H1 (cell line): ENCODE measurements at regions not wholly inside any gene's neighbourhood (a gene's known extent, or its start where the extent isn't known, plus 50 kb on each side); places are given as distances from the start of the nearest gene placed in this dataset.

Source experiments
- CTCF ChIA-PET: fragments of 300-600 bp; sonication (Branson Sonifier 250); formaldehyde crosslinking; loops from one replicate; lab custom pipeline; 2021; ENCODE audit not compliant: partially characterized antibody; lab: Charles Lee
- POLR2A ChIA-PET: fragments of 300-600 bp; sonication (Branson Sonifier 250); formaldehyde crosslinking; loops from one replicate; lab custom pipeline; 2021; ENCODE audit warnings: inconsistent platforms; ENCODE audit not compliant: partially characterized antibody; lab: Charles Lee
- DNase-seq, 2 experiments: peaks; one replicate each; pipeline versions ENCODE4 v3.0.0 to v3.0.0-alpha.2; 2010 to 2022; ENCODE audit warnings: low spot score in 2 of 2, low read depth in 1 of 2, mixed read lengths in 1 of 2
- FAIRE-seq: peaks from 2 replicates; lab custom pipeline; 2011; peaks lifted over from hg19 to GRCh38; lab: Jason Lieb, UNC
- H2AFZ ChIP-seq: 2 replicates; pipeline ENCODE4 v1.8.1; 2012; ENCODE audit warnings: low read length, inconsistent platforms
- H2AK5ac ChIP-seq: 2 replicates; pipeline ENCODE4 v1.6.1; 2013; ENCODE audit warnings: low read depth, low read length
- H2BK120ac ChIP-seq: replicated peaks from 2 replicates; pipeline ENCODE3; 2013; ENCODE audit warnings: low read depth, low read length, inconsistent platforms
- H2BK12ac ChIP-seq: 2 replicates; pipeline ENCODE4 v1.6.1; 2013; ENCODE audit warnings: low read depth, low read length
- H2BK15ac ChIP-seq: 2 replicates; pipeline ENCODE4 v1.6.1; 2013; ENCODE audit warnings: low read length
- H2BK20ac ChIP-seq: 2 replicates; pipeline ENCODE4 v1.6.1; 2013; ENCODE audit warnings: low read length
- H2BK5ac ChIP-seq: 2 replicates; pipeline ENCODE4 v1.6.1; 2013; ENCODE audit warnings: low read depth, low read length
- H3K14ac ChIP-seq: 2 replicates; pipeline ENCODE4 v1.6.1; 2013; ENCODE audit warnings: inconsistent platforms; ENCODE audit not compliant: insufficient read length
- H3K18ac ChIP-seq: 2 replicates; pipeline ENCODE4 v1.6.1; 2013; ENCODE audit warnings: low read length; ENCODE audit errors: extremely low read depth
- H3K23ac ChIP-seq: 2 replicates; pipeline ENCODE4 v1.6.1; 2013; ENCODE audit warnings: inconsistent platforms; ENCODE audit not compliant: insufficient read length
- H3K23me2 ChIP-seq: 2 replicates; pipeline ENCODE4 v1.6.1; 2013; ENCODE audit warnings: low read depth, low read length
- H3K27ac ChIP-seq: 2 replicates; pipeline ENCODE4 v1.6.1; 2011; ENCODE audit warnings: low read depth, low read length, inconsistent platforms
- H3K27me3 ChIP-seq, 4 experiments: replicated peaks in 1 of 4; 1 replicate in 1 of 4; 2 replicates in 3 of 4; pipeline versions ENCODE4 v1.6.1 to v1.8.1; 2011 to 2013; ENCODE audit warnings: low read length in 3 of 4, mild to moderate bottlenecking in 3 of 4, inconsistent platforms in 2 of 4, mixed read lengths in 2 of 4, moderate library complexity in 1 of 4; ENCODE audit not compliant: control insufficient read depth in 3 of 4, insufficient read depth in 3 of 4; ENCODE audit errors: extremely low read depth in 1 of 4
- H3K36me3 ChIP-seq, 4 experiments: 2 replicates each; pipeline versions ENCODE4 v1.6.1 to v1.8.1; 2011 to 2013; ENCODE audit warnings: mild to moderate bottlenecking in 4 of 4, low read length in 3 of 4, moderate library complexity in 2 of 4, control low read depth in 1 of 4, inconsistent platforms in 1 of 4; ENCODE audit not compliant: insufficient read depth in 4 of 4, control insufficient read depth in 2 of 4
- H3K4ac ChIP-seq: replicated peaks from 2 replicates; pipeline ENCODE3; 2013; ENCODE audit warnings: low read length, low read depth, mixed read lengths, inconsistent platforms; ENCODE audit not compliant: insufficient read length
- H3K4me1 ChIP-seq, 4 experiments: replicated peaks in 1 of 4; 1 replicate in 1 of 4; 2 replicates in 3 of 4; pipeline versions ENCODE4 v1.6.1 to v1.8.1; 2011 to 2013; ENCODE audit warnings: low read length in 3 of 4, inconsistent platforms in 2 of 4, mixed read lengths in 1 of 4; ENCODE audit not compliant: insufficient read depth in 4 of 4, control insufficient read depth in 3 of 4
- H3K4me2 ChIP-seq, 2 experiments: 2 replicates each; pipeline versions ENCODE4 v1.6.1 to v1.8.1; 2011 to 2013; ENCODE audit warnings: low read depth in 2 of 2, low read length in 2 of 2, control low read depth in 1 of 2, inconsistent platforms in 1 of 2, mild to moderate bottlenecking in 1 of 2; ENCODE audit not compliant: insufficient read depth in 1 of 2
- H3K4me3 ChIP-seq, 4 experiments: fragments of 200-600, 300-600 bp in 1 of 4; sonication (generic), shearing (Covaris generic), sonication (Bioruptor Twin) in 1 of 4; 2 replicates each; pipeline versions ENCODE4 v1.5.1 to v1.8.1; 2011 to 2016; ENCODE audit warnings: low read length in 4 of 4, low read depth in 3 of 4, control low read depth in 2 of 4, inconsistent platforms in 2 of 4, mild to moderate bottlenecking in 2 of 4, mixed read lengths in 1 of 4, moderate library complexity in 1 of 4; ENCODE audit not compliant: insufficient read depth in 2 of 4; ENCODE audit errors: extremely low read depth in 1 of 4
- H3K56ac ChIP-seq: replicated peaks from 2 replicates; pipeline ENCODE3; 2013; ENCODE audit warnings: low read depth, mild to moderate bottlenecking, mixed read lengths, low read length, inconsistent platforms; ENCODE audit not compliant: insufficient read length
- H3K79me1 ChIP-seq: 2 replicates; pipeline ENCODE4 v1.6.1; 2013; ENCODE audit warnings: low read depth, low read length, control low read depth
- H3K79me2 ChIP-seq, 2 experiments: 2 replicates each; pipeline versions ENCODE4 v1.6.1 to v1.8.1; 2012 to 2013; ENCODE audit warnings: low read length in 2 of 2, mild to moderate bottlenecking in 2 of 2, inconsistent platforms in 1 of 2; ENCODE audit not compliant: insufficient read depth in 2 of 2, control insufficient read depth in 1 of 2
- H3K9ac ChIP-seq, 4 experiments: replicated peaks in 1 of 4; 1 replicate in 1 of 4; 2 replicates in 3 of 4; pipeline versions ENCODE4 v1.6.1 to v1.8.1; 2011 to 2013; ENCODE audit warnings: low read depth in 3 of 4, low read length in 3 of 4, control low read depth in 2 of 4, mild to moderate bottlenecking in 2 of 4, moderate library complexity in 2 of 4, inconsistent platforms in 1 of 4; ENCODE audit errors: extremely low read depth in 1 of 4
- H3K9me3 ChIP-seq, 2 experiments: 2 replicates each; pipeline versions ENCODE4 v1.6.1 to v1.8.1; 2012 to 2013; ENCODE audit warnings: mild to moderate bottlenecking in 2 of 2, moderate library complexity in 2 of 2, control low read depth in 1 of 2, inconsistent platforms in 1 of 2, low read depth in 1 of 2, low read length in 1 of 2, mixed read lengths in 1 of 2; ENCODE audit not compliant: insufficient read depth in 2 of 2
- H4K20me1 ChIP-seq, 2 experiments: replicated peaks in 1 of 2; 2 replicates each; pipeline versions ENCODE3 to v1.8.1; 2011 to 2013; ENCODE audit warnings: inconsistent platforms in 2 of 2, low read length in 2 of 2, mild to moderate bottlenecking in 1 of 2; ENCODE audit not compliant: insufficient read depth in 2 of 2, control insufficient read depth in 1 of 2
- H4K5ac ChIP-seq: 2 replicates; pipeline ENCODE4 v1.6.1; 2013; ENCODE audit warnings: low read length, low read depth, mixed read lengths, inconsistent platforms; ENCODE audit not compliant: insufficient read length
- H4K8ac ChIP-seq: 2 replicates; pipeline ENCODE4 v1.8.0; 2013; ENCODE audit warnings: mild to moderate bottlenecking, moderate library complexity, low read length, inconsistent platforms; ENCODE audit not compliant: insufficient read depth; ENCODE audit errors: extremely low read depth
- H4K91ac ChIP-seq: replicated peaks from 2 replicates; pipeline ENCODE3; 2013; ENCODE audit warnings: low read length, mixed read lengths, inconsistent platforms; ENCODE audit not compliant: insufficient read length
- BCL11A ChIP-seq, 2 experiments: IDR thresholded peaks; one replicate each; pipeline ENCODE4 v1.6.1; 2011; ENCODE audit warnings: low read depth in 2 of 2, low read length in 2 of 2, mild to moderate bottlenecking in 2 of 2
- CBX5 ChIP-seq: fragments of 300-800, 300-1000 bp; sonication (generic); IDR thresholded peaks from 2 replicates; pipeline ENCODE4 v1.7.1; 2016; ENCODE audit warnings: antibody characterized with exemption, low read length, low read depth
- CHD2 ChIP-seq: IDR thresholded peaks from 2 replicates; pipeline ENCODE4 v1.6.1; 2012; ENCODE audit warnings: low read length, improper control_type of control experiment
- EP300 ChIP-seq, 2 experiments: IDR thresholded peaks; 1 replicate in 1 of 2; 2 replicates in 1 of 2; pipeline ENCODE4 v1.6.1; 2011 to 2012; ENCODE audit warnings: low read depth in 2 of 2, low read length in 2 of 2, mild to moderate bottlenecking in 2 of 2, borderline replicate concordance in 1 of 2, inconsistent platforms in 1 of 2, moderate library complexity in 1 of 2
- HDAC2 ChIP-seq, 2 experiments: fragments of 300-600 bp in 1 of 2; sonication (generic) in 1 of 2; IDR thresholded peaks; 2 replicates each; pipeline ENCODE4 v1.6.1; 2011 to 2012; ENCODE audit warnings: low read depth in 2 of 2, low read length in 2 of 2, mild to moderate bottlenecking in 2 of 2, moderate library complexity in 2 of 2, borderline replicate concordance in 1 of 2, inconsistent platforms in 1 of 2
- HDAC6 ChIP-seq: IDR thresholded peaks from one replicate; pipeline ENCODE4 v1.7.1; 2012; ENCODE audit warnings: low read depth, mild to moderate bottlenecking, inconsistent platforms, low read length, moderate library complexity
- KDM4A ChIP-seq: IDR thresholded peaks from one replicate; pipeline ENCODE4 v1.7.1; 2012; ENCODE audit warnings: low read depth, mild to moderate bottlenecking, moderate library complexity, low read length, inconsistent platforms; ENCODE audit not compliant: severe bottlenecking
- NANOG ChIP-seq: IDR thresholded peaks from 2 replicates; pipeline ENCODE4 v1.6.1; 2011; ENCODE audit warnings: low read length, low read depth, mild to moderate bottlenecking, inconsistent platforms; ENCODE audit not compliant: insufficient read depth, poor library complexity, severe bottlenecking
- RNF2 ChIP-seq: fragments of 200-900, 300-1000 bp; sonication (generic); IDR thresholded peaks from 2 replicates; pipeline ENCODE4 v1.7.1; 2016; ENCODE audit warnings: borderline replicate concordance, low read depth, mild to moderate bottlenecking, antibody characterized with exemption, low read length; ENCODE audit not compliant: poor library complexity, severe bottlenecking; ENCODE audit errors: missing control alignments
- RXRA ChIP-seq: IDR thresholded peaks from 2 replicates; pipeline ENCODE4 v1.6.1; 2011; ENCODE audit warnings: low read depth, mild to moderate bottlenecking, low read length, moderate library complexity; ENCODE audit not compliant: insufficient read depth
- SRF ChIP-seq: IDR thresholded peaks from 2 replicates; pipeline ENCODE4 v1.6.1; 2011; ENCODE audit warnings: mild to moderate bottlenecking, low read depth, low read length, moderate library complexity
- SUZ12 ChIP-seq: fragments of 200-600 bp; sonication (generic); IDR thresholded peaks from 2 replicates; pipeline ENCODE4 v1.6.1; 2012; ENCODE audit warnings: mild to moderate bottlenecking, inconsistent platforms, low read length, moderate library complexity, mixed read lengths
- TCF12 ChIP-seq: IDR thresholded peaks from 2 replicates; pipeline ENCODE4 v1.6.1; 2011; ENCODE audit warnings: low read depth, mild to moderate bottlenecking, low read length

GRCh38 chr7:23944131-23944530 is 234.1 kb downstream of the STK31 start (continued):
- TF ChIP-seq TCF12, result no peak

DNA sequence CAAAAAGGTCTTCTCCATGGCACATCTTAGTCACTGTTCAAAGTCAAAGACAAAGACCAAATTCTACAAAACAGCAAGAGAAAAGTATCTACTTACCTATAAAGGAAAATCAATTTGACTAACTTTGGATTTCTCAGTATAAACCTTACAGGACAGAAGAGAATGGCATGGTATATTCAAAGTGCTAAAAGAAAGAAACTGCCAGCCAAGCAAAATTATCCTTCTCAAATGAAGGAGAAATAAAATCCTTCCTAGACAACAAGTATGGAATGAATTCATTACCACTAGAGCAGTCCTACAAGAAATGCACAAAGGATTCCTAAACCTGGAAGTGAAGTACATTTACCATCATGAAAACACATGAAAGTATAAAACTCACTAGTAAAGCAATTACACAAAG is 235.5 kb downstream of the STK31 start:
- Histone ChIP-seq H4K91ac (no peak overlapping the region), H3K23ac (no peak overlapping the region), H4K5ac (no peak overlapping the region), H3K27me3 (no peaks in the 10 kb centered on the region), H3K36me3 (no peaks in the 10 kb centered on the region; a peak in 1 of 8 replicates), H2BK120ac (no peak overlapping the region), H2BK20ac (no peak overlapping the region), H2BK5ac (no peak overlapping the region), H3K56ac (no peak overlapping the region), H3K4me1 (no peaks in the 10 kb centered on the region), H3K4ac (no peak overlapping the region), H2BK12ac (no peak overlapping the region), H3K79me2 (no peaks in the 10 kb centered on the region), H4K8ac (no peak overlapping the region), H3K4me3 (no peak overlapping the region), H3K9ac (no peak overlapping the region), H3K18ac (no peak overlapping the region), H2AK5ac (no peak overlapping the region), H4K20me1 (no peaks in the 10 kb centered on the region), H3K4me2 (no peak overlapping the region), H3K9me3 (peaks cover 14% of the 10 kb centered on the region in 2 experiments), H3K23me2 (no peaks in the 10 kb centered on the region), H3K27ac (no peak overlapping the region), H3K14ac (no peak overlapping the region), H2BK15ac (no peak overlapping the region), H2AFZ (no peak overlapping the region), H3K79me1 (no peaks in the 10 kb centered on the region)
- ChIA-PET CTCF (no interaction called here), POLR2A (no interaction called here)
- no peak for DNase-seq
- no peak for FAIRE-seq
- TF ChIP-seq SUZ12 (no peak), NANOG (no peak), KDM4A (no peak), CBX5 (no peak), HDAC6 (no peak), RNF2 (no peak), RXRA (no peak), HDAC2 (IDR thresholded peaks at IDR 0.05; ENCODE audit: borderline replicate concordance in 1 of 2, low read depth in 2 of 2, low read length in 2 of 2) (no peak), BCL11A (IDR thresholded peaks at IDR 0.05; ENCODE audit: low read depth in 2 of 2, low read length in 2 of 2) (no peak), EP300 (IDR thresholded peaks at IDR 0.05; ENCODE audit: borderline replicate concordance in 1 of 2, low read depth in 2 of 2, low read length in 2 of 2) (no peak), CHD2 (no peak), SRF (no peak)
